Caco-2 (cell line): ENCODE measurements at regions not wholly inside any gene's neighbourhood (a gene's known extent, or its start where the extent isn't known, plus 50 kb on each side); places are given as distances from the start of the nearest gene placed in this dataset.

ENCODE experiments used
- BruUV-seq: library from RNA; stranded (reverse); fragments of 400-500 nt; replicated peaks from 2 replicates; lab custom pipeline; 2021; lab: Mats Ljungman, UMichigan
- CTCF ChIA-PET: fragments of 300-600 bp; sonication (Branson Sonifier 250); formaldehyde crosslinking; loops from one replicate; lab custom pipeline; 2022; ENCODE audit warnings: antibody characterized with exemption; lab: Charles Lee
- POLR2A ChIA-PET: fragments of 300-600 bp; sonication (Branson Sonifier 250); formaldehyde crosslinking; loops from one replicate; lab custom pipeline; 2022; ENCODE audit warnings: antibody characterized with exemption; lab: Charles Lee
- DNase-seq, 2 experiments: peaks; one replicate each; pipeline versions ENCODE4 v3.0.0 to v3.0.0-alpha.2; 2020 to 2022
- H3K27me3 ChIP-seq: replicated peaks from 2 replicates; pipeline ENCODE4 v1.6.0; 2011; ENCODE audit warnings: low read length; ENCODE audit not compliant: control insufficient read depth, insufficient read depth
- H3K36me3 ChIP-seq: 2 replicates; pipeline ENCODE4 v1.5.1; 2011; ENCODE audit warnings: low read length; ENCODE audit not compliant: control insufficient read depth, insufficient read depth
- H3K4me1 ChIP-seq: fragments of 250-450 bp; sonication (Bioruptor Pico); 2 replicates; pipeline ENCODE4 v1.5.1; 2020; ENCODE audit warnings: mild to moderate bottlenecking
- H3K4me3 ChIP-seq: 2 replicates; pipeline ENCODE4 v1.5.1; 2011; ENCODE audit warnings: low read depth, mild to moderate bottlenecking, control low read depth, low read length
- H3K9me3 ChIP-seq: fragments of 250-450 bp; sonication (Bioruptor Pico); 2 replicates; pipeline ENCODE4 v1.5.1; 2020; ENCODE audit warnings: mild to moderate bottlenecking, moderate library complexity
- H3K27ac Mint-ChIP-seq: one replicate; pipeline ENCODE4 v1.8.0; 2022; ENCODE audit warnings: mixed read lengths; ENCODE audit not compliant: unreplicated experiment
- H3K27me3 Mint-ChIP-seq: one replicate; pipeline ENCODE4 v1.8.0; 2022; ENCODE audit warnings: mixed read lengths; ENCODE audit not compliant: insufficient read depth, unreplicated experiment
- H3K36me3 Mint-ChIP-seq: one replicate; pipeline ENCODE4 v1.8.0; 2022; ENCODE audit warnings: mild to moderate bottlenecking, mixed read lengths; ENCODE audit not compliant: insufficient read depth, unreplicated experiment
- H3K4me1 Mint-ChIP-seq: one replicate; pipeline ENCODE4 v1.8.0; 2022; ENCODE audit warnings: low read depth, mixed read lengths; ENCODE audit not compliant: unreplicated experiment
- H3K4me3 Mint-ChIP-seq: one replicate; pipeline ENCODE4 v1.8.0; 2022; ENCODE audit warnings: mild to moderate bottlenecking, moderate library complexity, mixed read lengths; ENCODE audit not compliant: unreplicated experiment
- H3K9me3 Mint-ChIP-seq: one replicate; pipeline ENCODE4 v1.8.0; 2022; ENCODE audit warnings: mixed read lengths; ENCODE audit not compliant: unreplicated experiment
- intact Hi-C: fragments of 100-400 bp; cut with micrococcal nuclease; formaldehyde crosslinking; loops from one replicate; pipeline ENCODE4 v1.10.0; 2022; ENCODE audit not compliant: unreplicated experiment
- TF ChIP-seq, protein P1 (sequence below), 2 experiments: fragments of 200-600 bp in 1 of 2; IDR thresholded peaks; 1 replicate in 1 of 2; 2 replicates in 1 of 2; pipeline versions ENCODE4 v1.5.1 to v1.8.0; 2011 to 2022; ENCODE audit warnings: antibody characterized with exemption in 1 of 2, control low read depth in 1 of 2, inconsistent platforms in 1 of 2, low read depth in 1 of 2, low read length in 1 of 2, mild to moderate bottlenecking in 1 of 2, moderate library complexity in 1 of 2; ENCODE audit not compliant: insufficient read depth in 1 of 2, severe bottlenecking in 1 of 2, unreplicated experiment in 1 of 2

- no peaks in the 10 kb centered on the region for H3K9me3 Mint-ChIP-seq
- ChIA-PET POLR2A (no interaction called here), CTCF (no interaction called here)
- H3K27ac Mint-ChIP-seq: no peak overlapping the region
- TF ChIP-seq, protein P1, sequence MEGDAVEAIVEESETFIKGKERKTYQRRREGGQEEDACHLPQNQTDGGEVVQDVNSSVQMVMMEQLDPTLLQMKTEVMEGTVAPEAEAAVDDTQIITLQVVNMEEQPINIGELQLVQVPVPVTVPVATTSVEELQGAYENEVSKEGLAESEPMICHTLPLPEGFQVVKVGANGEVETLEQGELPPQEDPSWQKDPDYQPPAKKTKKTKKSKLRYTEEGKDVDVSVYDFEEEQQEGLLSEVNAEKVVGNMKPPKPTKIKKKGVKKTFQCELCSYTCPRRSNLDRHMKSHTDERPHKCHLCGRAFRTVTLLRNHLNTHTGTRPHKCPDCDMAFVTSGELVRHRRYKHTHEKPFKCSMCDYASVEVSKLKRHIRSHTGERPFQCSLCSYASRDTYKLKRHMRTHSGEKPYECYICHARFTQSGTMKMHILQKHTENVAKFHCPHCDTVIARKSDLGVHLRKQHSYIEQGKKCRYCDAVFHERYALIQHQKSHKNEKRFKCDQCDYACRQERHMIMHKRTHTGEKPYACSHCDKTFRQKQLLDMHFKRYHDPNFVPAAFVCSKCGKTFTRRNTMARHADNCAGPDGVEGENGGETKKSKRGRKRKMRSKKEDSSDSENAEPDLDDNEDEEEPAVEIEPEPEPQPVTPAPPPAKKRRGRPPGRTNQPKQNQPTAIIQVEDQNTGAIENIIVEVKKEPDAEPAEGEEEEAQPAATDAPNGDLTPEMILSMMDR (IDR thresholded peaks at IDR 0.05; ENCODE audit: insufficient read depth in 1 of 2, low read depth in 1 of 2, low read length in 1 of 2, severe bottlenecking in 1 of 2, unreplicated experiment in 1 of 2): no peak
- no peaks in the 10 kb centered on the region; the same call in 1 of the 2 replicates for H3K27me3 ChIP-seq
- no peaks in the 10 kb centered on the region for H3K36me3 ChIP-seq
- H3K4me3 Mint-ChIP-seq: no peak overlapping the region
- no TSS peak for BruUV-seq
- H3K36me3 Mint-ChIP-seq: no peaks in the 10 kb centered on the region
- intact Hi-C loops: no loop called here
- no peaks in the 10 kb centered on the region for H3K4me1 ChIP-seq
- H3K4me1 Mint-ChIP-seq: no peaks in the 10 kb centered on the region
- peaks cover 9% of the 10 kb centered on the region for H3K27me3 Mint-ChIP-seq
- no peaks in the 10 kb centered on the region for H3K9me3 ChIP-seq
- H3K4me3 ChIP-seq: no peak overlapping the region
- DNase-seq: no peak
Observed at GRCh38 chr5:61666064-61666621, 334.1 kb downstream of the ZSWIM6 start.

DNA sequence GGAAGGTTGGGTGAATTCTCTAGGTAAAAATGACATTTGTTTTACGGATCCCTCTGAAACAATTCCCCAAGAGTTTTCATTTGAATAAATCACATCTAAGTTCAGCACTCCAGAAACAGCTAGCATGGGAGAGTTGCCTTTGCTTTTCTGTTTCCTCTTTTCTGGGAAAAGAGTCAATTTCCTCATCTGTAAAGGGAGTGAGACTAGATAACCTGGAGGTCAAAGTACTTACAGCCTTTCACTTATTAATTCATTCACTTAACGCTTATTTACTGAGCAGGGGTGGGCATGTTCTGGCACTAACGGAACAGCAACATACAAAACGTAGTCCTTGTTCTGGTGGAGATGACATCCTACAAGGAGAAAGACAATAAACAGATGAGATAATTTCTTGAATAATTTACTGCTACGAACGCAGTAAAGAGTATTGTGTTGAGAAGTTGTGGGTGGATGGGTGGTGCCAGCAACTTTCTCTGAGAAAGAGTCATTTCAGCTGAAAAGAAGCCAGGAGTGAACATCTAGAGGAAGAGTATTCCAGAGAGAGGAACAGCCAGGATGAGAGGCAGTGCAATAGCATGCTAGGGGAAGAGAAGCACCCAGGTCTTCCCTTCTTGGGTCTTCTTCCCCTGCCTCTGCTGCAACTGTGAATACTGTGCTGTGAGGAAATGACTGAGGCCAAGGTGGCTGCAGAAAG is 335.6 kb downstream of the ZSWIM6 start:
- POLR2A ChIA-PET: no interaction called here
- no peaks in the 10 kb centered on the region for H3K4me1 Mint-ChIP-seq
- CTCF ChIA-PET: no interaction called here
- no peaks in the 10 kb centered on the region for H3K9me3 ChIP-seq
- TF ChIP-seq, protein P1 (IDR thresholded peaks at IDR 0.05; ENCODE audit: insufficient read depth in 1 of 2, low read depth in 1 of 2, low read length in 1 of 2, severe bottlenecking in 1 of 2, unreplicated experiment in 1 of 2): no peak
- BruUV-seq: no TSS peak
- intact Hi-C loops: no loop called here
- H3K36me3 ChIP-seq: no peaks in the 10 kb centered on the region
- no peak for DNase-seq
- H3K27ac Mint-ChIP-seq: no peak overlapping the region
- H3K9me3 Mint-ChIP-seq: no peaks in the 10 kb centered on the region
- H3K4me3 ChIP-seq: no peak overlapping the region
- H3K27me3 ChIP-seq: no peaks in the 10 kb centered on the region; the same call in 1 of the 2 replicates
- no peak overlapping the region for H3K4me3 Mint-ChIP-seq
- H3K36me3 Mint-ChIP-seq: no peaks in the 10 kb centered on the region
- no peaks in the 10 kb centered on the region for H3K4me1 ChIP-seq
- peaks cover 6% of the 10 kb centered on the region for H3K27me3 Mint-ChIP-seq

GRCh38 chr5:61669531-61669930 is 337.5 kb downstream of the ZSWIM6 start:
- intact Hi-C loops: no loop called here
- Mint-ChIP-seq H3K27ac (no peak overlapping the region), H3K27me3 (peaks cover 6% of the 10 kb centered on the region), H3K4me1 (no peaks in the 10 kb centered on the region), H3K36me3 (no peaks in the 10 kb centered on the region), H3K4me3 (no peak overlapping the region), H3K9me3 (no peaks in the 10 kb centered on the region)
- TF ChIP-seq, protein P1 (IDR thresholded peaks at IDR 0.05; ENCODE audit: insufficient read depth in 1 of 2, low read depth in 1 of 2, low read length in 1 of 2, severe bottlenecking in 1 of 2, unreplicated experiment in 1 of 2): no peak
- Histone ChIP-seq H3K9me3 (no peaks in the 10 kb centered on the region), H3K36me3 (no peaks in the 10 kb centered on the region), H3K27me3 (no peaks in the 10 kb centered on the region; the same call in 1 of the 2 replicates), H3K4me1 (no peaks in the 10 kb centered on the region), H3K4me3 (no peak overlapping the region)
- BruUV-seq: no TSS peak
- CTCF ChIA-PET: no interaction called here
- POLR2A ChIA-PET: no interaction called here
- DNase-seq: no peak
